Keratinocyte (primary cell): ENCODE measurements at regions not wholly inside any gene's neighbourhood (a gene's known extent, or its start where the extent isn't known, plus 50 kb on each side); places are given as distances from the start of the nearest gene placed in this dataset.

Experiments used
- DNase-seq: peaks from one replicate; pipeline ENCODE4 v3.0.0-alpha.2; 2011; ENCODE audit warnings: low read depth, missing footprints, low spot score
- FAIRE-seq: peaks from 2 replicates; lab custom pipeline; 2011; peaks lifted over from hg19 to GRCh38; lab: Jason Lieb, UNC
- H2AFZ ChIP-seq: 2 replicates; pipeline ENCODE4 v1.6.0; 2012; ENCODE audit warnings: low read length, control low read depth, inconsistent platforms; ENCODE audit not compliant: control insufficient read depth
- H3K27ac ChIP-seq: 2 replicates; pipeline ENCODE4 v1.5.1; 2011; ENCODE audit warnings: low read length; ENCODE audit not compliant: control insufficient read depth, insufficient read depth
- H3K27me3 ChIP-seq: 3 replicates; pipeline ENCODE4 v1.6.0; 2011; ENCODE audit warnings: low read length; ENCODE audit not compliant: control insufficient read depth, insufficient read depth; ENCODE audit errors: extremely low read depth
- H3K36me3 ChIP-seq, 2 experiments: 2 replicates in 1 of 2; 3 replicates in 1 of 2; pipeline ENCODE4 v1.5.1; 2011; ENCODE audit warnings: low read length in 2 of 2, mild to moderate bottlenecking in 1 of 2; ENCODE audit not compliant: control insufficient read depth in 2 of 2, insufficient read depth in 2 of 2; ENCODE audit errors: extremely low read depth in 1 of 2
- H3K4me1 ChIP-seq: 3 replicates; pipeline ENCODE4 v1.5.1; 2011; ENCODE audit warnings: low read length; ENCODE audit not compliant: control insufficient read depth, insufficient read depth; ENCODE audit errors: extremely low read depth
- H3K4me2 ChIP-seq: 3 replicates; pipeline ENCODE4 v1.6.0; 2011; ENCODE audit warnings: low read depth, low read length; ENCODE audit not compliant: control insufficient read depth, insufficient read depth; ENCODE audit errors: extremely low read depth
- H3K4me3 ChIP-seq, 3 experiments: fragments of 200-600 bp in 1 of 3; sonication (generic) in 1 of 3; 2 replicates in 2 of 3; 3 replicates in 1 of 3; pipeline ENCODE4 v1.5.1; 2011 to 2016; ENCODE audit warnings: low read length in 3 of 3, mild to moderate bottlenecking in 3 of 3, control low read depth in 2 of 3, inconsistent platforms in 1 of 3, low read depth in 1 of 3, mixed read lengths in 1 of 3, mixed run types in 1 of 3, moderate library complexity in 1 of 3; ENCODE audit not compliant: control insufficient read depth in 2 of 3, insufficient read depth in 2 of 3; ENCODE audit errors: extremely low read depth in 1 of 3
- H3K79me2 ChIP-seq: 2 replicates; pipeline ENCODE4 v1.6.0; 2012; ENCODE audit warnings: low read length; ENCODE audit not compliant: control insufficient read depth, insufficient read depth
- H3K9ac ChIP-seq: 3 replicates; pipeline ENCODE4 v1.6.0; 2011; ENCODE audit warnings: low read length; ENCODE audit not compliant: control insufficient read depth, insufficient read depth; ENCODE audit errors: extremely low read depth
- H3K9me1 ChIP-seq: 3 replicates; pipeline ENCODE4 v1.6.0; 2011; ENCODE audit warnings: low read length; ENCODE audit not compliant: control insufficient read depth, insufficient read depth; ENCODE audit errors: extremely low read depth
- H3K9me3 ChIP-seq: 2 replicates; pipeline ENCODE4 v1.5.1; 2012; ENCODE audit warnings: low read depth, low read length; ENCODE audit not compliant: control insufficient read depth
- H4K20me1 ChIP-seq: 3 replicates; pipeline ENCODE4 v1.6.0; 2011; ENCODE audit warnings: low read length; ENCODE audit not compliant: control insufficient read depth, insufficient read depth; ENCODE audit errors: extremely low read depth
- CTCF ChIP-seq, 3 experiments: IDR thresholded peaks in 1 of 3; conservative IDR thresholded peaks in 1 of 3; optimal IDR thresholded peaks in 1 of 3; 2 replicates in 2 of 3; 3 replicates in 1 of 3; pipeline versions ENCODE3 to v1.5.1; 2011; ENCODE audit warnings: low read length in 3 of 3, mild to moderate bottlenecking in 3 of 3, moderate library complexity in 2 of 3, control low read depth in 1 of 3, inconsistent platforms in 1 of 3; ENCODE audit not compliant: insufficient read depth in 2 of 3; ENCODE audit errors: extremely low read depth in 1 of 3
- EZH2 ChIP-seq: IDR thresholded peaks from one replicate; pipeline ENCODE4 v1.6.1; 2012; ENCODE audit warnings: inconsistent platforms, mild to moderate bottlenecking, low read length, moderate library complexity
- dilution Hi-C: fragments of 300-500 bp; cut with MboI; formaldehyde crosslinking; loops from one replicate; pipeline ENCODE4 v1.7.0; 2020; ENCODE audit warnings: low sequenced_read_pairs; ENCODE audit not compliant: extremely low pct_ligation_motif_present

- no peaks in the 10 kb centered on the region for H4K20me1 ChIP-seq
- H3K4me2 ChIP-seq = no peak overlapping the region
- H3K27me3 ChIP-seq = peaks cover 20% of the 10 kb centered on the region
- H3K27ac ChIP-seq = no peak overlapping the region
- no peak overlapping the region for H2AFZ ChIP-seq
- no peak for TF ChIP-seq EZH2
- TF ChIP-seq CTCF (optimal IDR thresholded peaks at IDR 0.05 in 1 of 3, IDR thresholded peaks at IDR 0.05 in 1 of 3, conservative IDR thresholded peaks at IDR 0.05 in 1 of 3; ENCODE audit: extremely low read depth in 1 of 3, insufficient read depth in 2 of 3, low read length in 3 of 3) = no peak
- H3K4me3 ChIP-seq = no peak overlapping the region
- dilution Hi-C loops = no loop called here
- H3K9ac ChIP-seq = no peak overlapping the region
- DNase-seq (no peak), FAIRE-seq (no peak)
- H3K9me1 ChIP-seq = no peaks in the 10 kb centered on the region
- H3K79me2 ChIP-seq = no peaks in the 10 kb centered on the region
- H3K36me3 ChIP-seq = no peaks in the 10 kb centered on the region
- no peaks in the 10 kb centered on the region for H3K4me1 ChIP-seq
- no peaks in the 10 kb centered on the region for H3K9me3 ChIP-seq
Observed at GRCh38 chr1:36595921-36596320, 113.2 kb upstream of the CSF3R start.

DNA sequence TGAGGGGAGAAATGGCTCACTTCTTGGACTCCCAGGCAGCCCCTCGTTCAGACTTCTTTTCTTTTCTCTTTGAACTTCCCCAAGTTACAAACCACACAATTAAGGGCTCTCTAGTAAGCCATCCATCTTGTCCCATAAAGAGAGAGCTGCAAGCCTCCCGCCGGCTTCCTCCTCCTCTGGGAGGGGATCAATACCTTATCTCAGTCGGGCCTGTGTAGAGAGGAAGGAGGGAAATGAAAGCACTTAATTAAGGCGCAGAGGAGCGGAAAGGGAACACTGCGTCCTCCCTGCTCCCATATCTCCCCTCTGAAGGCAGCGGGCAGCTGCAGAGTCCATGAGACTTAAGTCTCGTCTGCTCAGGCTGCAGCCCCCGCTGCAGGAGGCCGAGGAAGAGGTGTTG lies 112.6 kb upstream of the CSF3R start:
- FAIRE-seq (no peak), DNase-seq (no peak)
- no peak for TF ChIP-seq CTCF (optimal IDR thresholded peaks at IDR 0.05 in 1 of 3, IDR thresholded peaks at IDR 0.05 in 1 of 3, conservative IDR thresholded peaks at IDR 0.05 in 1 of 3; ENCODE audit: extremely low read depth in 1 of 3, insufficient read depth in 2 of 3, low read length in 3 of 3)
- no peak for TF ChIP-seq EZH2
- no peaks in the 10 kb centered on the region for H3K36me3 ChIP-seq
- no peaks in the 10 kb centered on the region for H4K20me1 ChIP-seq
- no peak overlapping the region for H3K4me2 ChIP-seq
- no peak overlapping the region for H3K4me3 ChIP-seq
- dilution Hi-C loops = no loop called here
- no peak overlapping the region for H3K27ac ChIP-seq
- no peaks in the 10 kb centered on the region for H3K79me2 ChIP-seq
- no peaks in the 10 kb centered on the region for H3K9me3 ChIP-seq
- H3K9ac ChIP-seq = no peak overlapping the region
- no peaks in the 10 kb centered on the region for H3K9me1 ChIP-seq
- H3K4me1 ChIP-seq = no peaks in the 10 kb centered on the region
- H2AFZ ChIP-seq = no peak overlapping the region
- H3K27me3 ChIP-seq = peaks cover 20% of the 10 kb centered on the region
